Lung (tissue), 11 donors: ENCODE measurements at regions not wholly inside any gene's neighbourhood (a gene's known extent, or its start where the extent isn't known, plus 50 kb on each side); places are given as distances from the start of the nearest gene placed in this dataset.
"Not testable (repeated sequence)": the region's sequence is repeated elsewhere in the genome, so short reads cannot be mapped to it uniquely, and the experiment has no call there.

ENCODE experiments used
- ATAC-seq: fragments of 200-7000 bp; cut with Tn5 transposase; one replicate; pipeline ENCODE4 v1.9.1; 2020; ENCODE audit warnings: moderate number of reproducible peaks; ENCODE audit not compliant: insufficient read depth, low FRiP score
- DNase-seq, 3 donors: peaks; one replicate each; pipeline ENCODE4 v3.0.0-alpha.2; 2013 to 2017
- H3K27ac ChIP-seq, 2 donors: one replicate each; pipeline ENCODE4 v1.5.1; 2013; ENCODE audit warnings: mild to moderate bottlenecking in 2 of 2, moderate library complexity in 2 of 2, control low read depth in 1 of 2, inconsistent platforms in 1 of 2, low read depth in 1 of 2, low read length in 1 of 2
- H3K27me3 ChIP-seq, 3 donors: one replicate each; pipeline ENCODE4 v1.5.1; 2013; ENCODE audit warnings: low read length in 2 of 3; ENCODE audit not compliant: control insufficient read depth in 3 of 3, insufficient read depth in 3 of 3
- H3K36me3 ChIP-seq, 4 donors: one replicate each; pipeline ENCODE4 v1.5.1; 2013; ENCODE audit warnings: low read length in 4 of 4, mild to moderate bottlenecking in 1 of 4, moderate library complexity in 1 of 4; ENCODE audit not compliant: control insufficient read depth in 4 of 4, insufficient read depth in 4 of 4
- H3K4me1 ChIP-seq, 5 donors: one replicate each; pipeline ENCODE4 v1.5.1; 2013; ENCODE audit warnings: low read length in 5 of 5, mild to moderate bottlenecking in 2 of 5, moderate library complexity in 1 of 5; ENCODE audit not compliant: control insufficient read depth in 5 of 5, insufficient read depth in 5 of 5
- H3K4me3 ChIP-seq: one replicate; pipeline ENCODE4 v1.5.1; 2013; ENCODE audit warnings: mild to moderate bottlenecking, control low read depth, moderate library complexity
- H3K9ac ChIP-seq, 2 donors: one replicate each; pipeline ENCODE4 v1.5.1; 2013; ENCODE audit warnings: low read length in 2 of 2, control low read depth in 1 of 2; ENCODE audit not compliant: insufficient read depth in 1 of 2
- H3K9me3 ChIP-seq, 4 donors: one replicate each; pipeline ENCODE4 v1.5.1; 2013; ENCODE audit warnings: low read length in 3 of 4, mild to moderate bottlenecking in 1 of 4, moderate library complexity in 1 of 4; ENCODE audit not compliant: control insufficient read depth in 4 of 4, insufficient read depth in 3 of 4
- WGBS, 2 donors: extraction: QIAGEN DNeasy Blood & Tissue Kit; methylation state at CpG; one replicate each; pipeline ENCODE4 v1.1.7; 2013; 5-methylcytosine and 5-hydroxymethylcytosine counted together
- TF ChIP-seq, protein P1 (sequence below): IDR thresholded peaks from 2 replicates; pipeline ENCODE4 v1.5.1; 2012; ENCODE audit warnings: mild to moderate bottlenecking; ENCODE audit errors: control extremely low read depth, extremely low read depth
- donor health status: control.
- donor health status: control.
- donor health status: Bipolar disorder and iron deficiency.
- donor health status: healthy.
- donor health status: DM: yes; HTN: yes; CAD: no.

DNA sequence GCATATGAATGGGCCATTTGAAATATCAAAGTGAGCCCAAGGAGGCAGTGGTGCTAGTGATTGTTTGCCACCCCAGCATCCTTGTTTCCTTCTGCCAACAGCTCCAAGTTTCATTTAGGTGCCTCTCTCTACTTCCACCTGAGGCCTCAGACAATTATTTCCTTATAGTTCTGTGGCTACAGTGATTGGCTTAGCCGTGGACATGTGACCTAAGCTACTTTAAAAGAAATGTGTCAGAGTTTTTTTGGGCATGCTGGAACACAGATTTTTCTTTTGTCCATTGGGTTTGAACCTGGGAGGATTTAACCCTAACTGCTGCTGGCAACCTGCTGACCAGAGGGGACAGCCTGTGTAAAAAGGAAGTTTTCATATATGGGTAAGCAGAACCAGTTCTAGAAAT lies 319.4 kb downstream of the CD109 start:
- WGBS, 2 donors = 57 to 71% methylated on average over 1 of the region's 1 CpG
- DNase-seq = no peak
- peaks cover 0 to 10% (median 5%) of the 10 kb centered on the region in 4 donors for H3K9me3 ChIP-seq
- H3K36me3 ChIP-seq = no peaks in the 10 kb centered on the region
- H3K4me1 ChIP-seq = no peaks in the 10 kb centered on the region
- ATAC-seq = no peak
- H3K27me3 ChIP-seq = no peaks in the 10 kb centered on the region
- no peak overlapping the region for H3K4me3 ChIP-seq
- no peak overlapping the region for H3K27ac ChIP-seq
- TF ChIP-seq, protein P1, sequence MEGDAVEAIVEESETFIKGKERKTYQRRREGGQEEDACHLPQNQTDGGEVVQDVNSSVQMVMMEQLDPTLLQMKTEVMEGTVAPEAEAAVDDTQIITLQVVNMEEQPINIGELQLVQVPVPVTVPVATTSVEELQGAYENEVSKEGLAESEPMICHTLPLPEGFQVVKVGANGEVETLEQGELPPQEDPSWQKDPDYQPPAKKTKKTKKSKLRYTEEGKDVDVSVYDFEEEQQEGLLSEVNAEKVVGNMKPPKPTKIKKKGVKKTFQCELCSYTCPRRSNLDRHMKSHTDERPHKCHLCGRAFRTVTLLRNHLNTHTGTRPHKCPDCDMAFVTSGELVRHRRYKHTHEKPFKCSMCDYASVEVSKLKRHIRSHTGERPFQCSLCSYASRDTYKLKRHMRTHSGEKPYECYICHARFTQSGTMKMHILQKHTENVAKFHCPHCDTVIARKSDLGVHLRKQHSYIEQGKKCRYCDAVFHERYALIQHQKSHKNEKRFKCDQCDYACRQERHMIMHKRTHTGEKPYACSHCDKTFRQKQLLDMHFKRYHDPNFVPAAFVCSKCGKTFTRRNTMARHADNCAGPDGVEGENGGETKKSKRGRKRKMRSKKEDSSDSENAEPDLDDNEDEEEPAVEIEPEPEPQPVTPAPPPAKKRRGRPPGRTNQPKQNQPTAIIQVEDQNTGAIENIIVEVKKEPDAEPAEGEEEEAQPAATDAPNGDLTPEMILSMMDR = no peak
- H3K9ac ChIP-seq = no peak overlapping the region

DNA sequence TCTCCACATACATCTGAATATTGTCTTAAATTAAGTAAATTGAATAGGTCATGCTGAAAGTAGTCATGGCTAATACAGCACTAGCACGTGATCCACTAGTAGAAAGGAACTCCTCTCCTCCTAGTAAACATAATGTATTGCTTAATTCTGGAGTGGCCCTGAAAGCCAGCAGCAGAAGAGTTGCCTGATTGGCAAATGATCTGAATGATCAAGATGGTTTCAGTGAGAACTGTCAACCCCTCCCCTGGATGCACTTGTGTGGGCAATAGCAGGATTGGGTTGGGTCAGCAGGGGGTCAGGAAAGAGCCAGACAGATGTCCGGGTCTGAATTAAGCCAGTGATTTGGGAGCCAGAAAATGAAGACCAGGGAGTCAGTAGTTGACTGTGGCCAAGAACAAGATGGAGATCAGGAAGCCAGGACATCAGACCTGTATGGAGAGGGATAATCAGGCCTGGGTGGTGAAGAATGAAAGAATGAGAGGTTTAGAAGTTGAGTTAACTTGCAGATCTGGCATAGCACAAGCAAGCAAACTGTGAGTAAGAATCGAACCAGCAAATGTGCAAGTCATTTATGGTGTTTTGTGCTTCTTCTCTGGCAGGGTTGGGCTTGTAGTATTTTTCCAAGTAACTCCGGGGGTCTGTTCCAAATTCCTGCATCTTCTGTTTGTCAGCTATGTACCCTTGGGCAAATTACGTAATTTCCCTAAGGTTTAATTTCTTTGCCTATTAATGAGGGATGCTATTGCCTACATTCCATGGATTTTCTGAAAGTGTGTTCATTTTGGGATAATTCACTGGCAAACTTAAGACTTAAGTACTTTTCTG lies 304.9 kb downstream of the CD109 start:
- H3K9ac ChIP-seq = no peak overlapping the region
- DNase-seq = no peak
- no peak overlapping the region for H3K27ac ChIP-seq
- H3K4me3 ChIP-seq = no peak overlapping the region
- H3K36me3 ChIP-seq = no peaks in the 10 kb centered on the region
- no peaks in the 10 kb centered on the region for H3K27me3 ChIP-seq
- ATAC-seq = no peak
- no peaks in the 10 kb centered on the region for H3K4me1 ChIP-seq
- 81 to 88% methylated on average over 5 of the region's 5 CpGs for WGBS, 2 donors
- TF ChIP-seq, protein P1 = no peak
- no peaks in the 10 kb centered on the region for H3K9me3 ChIP-seq

DNA sequence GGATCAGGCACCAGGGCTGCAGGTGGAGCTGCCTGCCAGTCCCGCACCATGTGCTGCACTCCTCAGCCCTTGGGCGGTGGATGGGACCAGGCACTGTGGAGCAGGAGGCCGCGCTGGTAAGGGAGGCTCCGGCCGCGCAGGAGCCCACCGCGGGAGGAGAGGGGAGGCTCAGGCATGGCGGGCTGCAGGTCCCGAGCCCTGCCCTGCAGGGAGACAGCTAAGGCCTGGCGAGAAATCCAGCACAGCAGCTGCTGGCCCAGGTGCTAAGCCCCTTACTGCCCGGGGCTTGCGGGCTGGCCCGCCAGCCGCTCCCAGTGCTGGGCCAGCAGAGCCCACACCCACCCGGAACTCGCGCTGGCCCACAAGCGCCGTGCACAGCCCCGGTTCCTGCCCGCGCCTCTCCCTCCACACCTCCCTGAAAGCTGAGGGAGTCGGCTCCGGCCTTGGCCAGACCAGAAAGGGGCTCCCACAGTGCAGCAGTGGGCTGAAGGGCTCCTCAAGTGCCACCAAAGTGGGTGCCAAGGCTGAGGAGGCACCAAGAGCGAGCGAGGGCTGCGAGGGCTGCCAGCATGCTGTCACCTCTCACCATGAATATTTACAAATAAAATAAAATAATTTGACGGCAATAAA lies 294.7 kb downstream of the CD109 start:
- not testable (repeated sequence) for H3K4me1 ChIP-seq, H3K27me3 ChIP-seq, ATAC-seq, H3K9ac ChIP-seq, H3K27ac ChIP-seq, H3K9me3 ChIP-seq, DNase-seq, H3K4me3 ChIP-seq, H3K36me3 ChIP-seq
- 96 to 97% methylated on average over 30 of the region's 30 CpGs for WGBS, 2 donors

DNA sequence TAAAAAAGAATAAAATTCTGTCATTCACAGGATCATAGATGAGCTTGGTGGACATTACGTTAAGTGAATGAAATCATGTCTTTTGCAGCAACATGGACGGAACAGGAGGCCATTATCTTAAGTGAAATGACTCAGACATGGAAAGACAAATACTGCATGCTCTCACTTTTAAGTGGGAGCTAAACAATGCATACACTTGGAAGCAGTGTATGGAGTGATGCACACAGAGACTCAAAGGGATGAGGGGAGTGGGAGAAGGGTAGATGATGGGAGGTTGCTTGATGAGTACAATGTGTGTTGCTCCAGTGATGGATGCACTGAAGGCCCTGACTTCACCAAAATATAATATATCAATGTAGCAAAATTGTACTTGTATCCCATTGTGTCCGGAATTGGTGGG lies 293.4 kb downstream of the CD109 start:
- TF ChIP-seq, protein P1 = no peak
- Histone ChIP-seq H3K4me3 (no peak overlapping the region), H3K36me3 (no peaks in the 10 kb centered on the region), H3K9ac (no peak overlapping the region), H3K27ac (no peak overlapping the region), H3K4me1 (no peaks in the 10 kb centered on the region), H3K9me3 (peaks cover 0 to 3% (median 0%) of the 10 kb centered on the region in 4 donors), H3K27me3 (no peaks in the 10 kb centered on the region)
- ATAC-seq = no peak
- no peak for DNase-seq
- 89% methylated on average over 3 of the region's 3 CpGs for WGBS, 2 donors
